ENCODE measurements at regions not wholly inside any gene's neighbourhood (a gene's known extent, or its start where the extent isn't known, plus 50 kb on each side); places are given as distances from the start of the nearest gene placed in this dataset.
"Not testable (repeated sequence)": the region's sequence is repeated elsewhere in the genome, so short reads cannot be mapped to it uniquely, and the experiment has no call there.

DNA sequence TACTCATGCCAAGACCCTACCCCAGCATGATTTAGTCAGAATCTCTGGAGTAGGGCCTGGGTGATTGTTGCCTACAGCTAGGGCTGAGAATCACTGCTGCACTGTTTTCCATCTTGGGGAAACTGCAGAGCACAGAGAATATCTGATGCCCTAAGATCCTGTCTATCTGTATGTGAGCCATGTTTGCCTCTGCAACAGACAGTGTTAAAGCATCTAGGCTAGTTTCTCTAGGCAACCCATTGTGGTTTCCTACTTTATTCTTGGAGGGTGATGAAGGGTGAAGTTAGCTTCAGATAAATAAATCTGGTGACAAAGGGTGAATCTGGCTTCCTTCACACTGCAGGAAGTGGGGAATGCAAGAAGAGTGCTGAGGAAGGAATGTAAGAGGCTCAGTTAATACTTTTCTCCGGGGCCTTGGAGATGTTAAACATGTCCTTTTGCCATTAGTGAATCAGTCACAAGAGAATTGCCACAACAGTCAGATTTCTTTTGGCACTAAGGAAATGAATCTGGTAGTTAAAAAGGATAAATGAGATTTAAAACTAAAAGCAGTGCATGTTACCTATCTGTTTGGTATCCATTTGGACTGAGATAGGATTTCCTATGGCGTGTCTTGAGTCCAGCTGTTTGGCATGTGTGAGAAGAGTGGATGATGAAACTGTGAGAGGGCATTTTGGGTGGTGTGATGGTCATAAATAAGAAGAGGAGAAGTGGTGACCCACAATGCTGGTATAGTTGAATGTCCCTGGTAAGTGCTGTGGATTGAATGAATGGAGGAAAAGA is 119.6 kb upstream of the IKBKE start:
- TF ChIP-seq BCL6 (CRISPR knock-in tag; IDR thresholded peaks at IDR 0.05); ZNF775 (CRISPR knock-in tag; IDR thresholded peaks at IDR 0.05; ENCODE audit: borderline replicate concordance); NR1H2 (CRISPR knock-in tag; IDR thresholded peaks at IDR 0.05; ENCODE audit: borderline replicate concordance, low read depth); ZNF777 (CRISPR knock-in tag; IDR thresholded peaks at IDR 0.05); POLR2AphosphoS5 (IDR thresholded peaks at IDR 0.05; ENCODE audit: low read depth, low read length): not testable (repeated sequence)
- TF ChIP-seq, protein P1, sequence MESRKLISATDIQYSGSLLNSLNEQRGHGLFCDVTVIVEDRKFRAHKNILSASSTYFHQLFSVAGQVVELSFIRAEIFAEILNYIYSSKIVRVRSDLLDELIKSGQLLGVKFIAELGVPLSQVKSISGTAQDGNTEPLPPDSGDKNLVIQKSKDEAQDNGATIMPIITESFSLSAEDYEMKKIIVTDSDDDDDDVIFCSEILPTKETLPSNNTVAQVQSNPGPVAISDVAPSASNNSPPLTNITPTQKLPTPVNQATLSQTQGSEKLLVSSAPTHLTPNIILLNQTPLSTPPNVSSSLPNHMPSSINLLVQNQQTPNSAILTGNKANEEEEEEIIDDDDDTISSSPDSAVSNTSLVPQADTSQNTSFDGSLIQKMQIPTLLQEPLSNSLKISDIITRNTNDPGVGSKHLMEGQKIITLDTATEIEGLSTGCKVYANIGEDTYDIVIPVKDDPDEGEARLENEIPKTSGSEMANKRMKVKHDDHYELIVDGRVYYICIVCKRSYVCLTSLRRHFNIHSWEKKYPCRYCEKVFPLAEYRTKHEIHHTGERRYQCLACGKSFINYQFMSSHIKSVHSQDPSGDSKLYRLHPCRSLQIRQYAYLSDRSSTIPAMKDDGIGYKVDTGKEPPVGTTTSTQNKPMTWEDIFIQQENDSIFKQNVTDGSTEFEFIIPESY (CRISPR knock-in tag; IDR thresholded peaks at IDR 0.05): not testable (repeated sequence)

All from HepG2 (cell line).